Muscle of back (tissue), 3 donors: ENCODE measurements at regions not wholly inside any gene's neighbourhood (a gene's known extent, or its start where the extent isn't known, plus 50 kb on each side); places are given as distances from the start of the nearest gene placed in this dataset.

Experiments used
- DNase-seq, 3 donors: peaks; one replicate each; pipeline versions ENCODE4 v3.0.0 to v3.0.0-alpha.2; 2013

- no peak for DNase-seq
Measured at GRCh38 chr10:33743429-33743857, 409.0 kb upstream of the NRP1 start.

GRCh38 chr10:33739031-33739430, 404.6 kb upstream of the NRP1 start:
- DNase-seq: no peak

GRCh38 chr10:33735464-33735923, 401.0 kb upstream of the NRP1 start:
- DNase-seq: peak in 1 of 3 donors; percentile 54

- peak in 1 of 3 donors; percentile 58 for DNase-seq
Measured at GRCh38 chr10:33734393-33735155, 400.1 kb upstream of the NRP1 start.

- no peak for DNase-seq
Measured at GRCh38 chr10:33733058-33733457, 398.6 kb upstream of the NRP1 start.

GRCh38 chr10:33732161-33732680, 397.8 kb upstream of the NRP1 start:
- DNase-seq: peak in 1 of 3 donors; percentile 71

GRCh38 chr10:33731322-33731721, 396.9 kb upstream of the NRP1 start:
- no peak for DNase-seq

- DNase-seq: no peak
Measured at GRCh38 chr10:33725430-33725829, 391.0 kb upstream of the NRP1 start.

- no peak for DNase-seq
Measured at GRCh38 chr10:33723181-33723580, 388.7 kb upstream of the NRP1 start.

GRCh38 chr10:33722067-33722466, 387.6 kb upstream of the NRP1 start:
- DNase-seq: no peak

GRCh38 chr10:33721509-33721908, 387.0 kb upstream of the NRP1 start:
- DNase-seq: no peak

GRCh38 chr10:33720161-33720560, 385.7 kb upstream of the NRP1 start:
- no peak for DNase-seq

- DNase-seq: no peak
Measured at GRCh38 chr10:33719005-33719703, 384.7 kb upstream of the NRP1 start.

GRCh38 chr10:33716501-33717267, 382.2 kb upstream of the NRP1 start:
- peak in 1 of 3 donors; percentile 73 for DNase-seq

GRCh38 chr10:33715303-33715975, 381.0 kb upstream of the NRP1 start:
- DNase-seq: no peak

GRCh38 chr10:33712825-33713224, 378.4 kb upstream of the NRP1 start:
- no peak for DNase-seq

- no peak for DNase-seq
Measured at GRCh38 chr10:33710006-33710405, 375.5 kb upstream of the NRP1 start.

GRCh38 chr10:33709008-33709753, 374.7 kb upstream of the NRP1 start:
- no peak for DNase-seq

- DNase-seq: no peak
Measured at GRCh38 chr10:33708561-33708960, 374.1 kb upstream of the NRP1 start.

- DNase-seq: no peak
Measured at GRCh38 chr10:33706746-33707145, 372.3 kb upstream of the NRP1 start.

- DNase-seq: peak; percentile 54 to 81 (median 71)
Measured at GRCh38 chr10:33706191-33706590, 371.7 kb upstream of the NRP1 start.
